NCI-H446 (cell line): ENCODE measurements at regions not wholly inside any gene's neighbourhood (a gene's known extent, or its start where the extent isn't known, plus 50 kb on each side); places are given as distances from the start of the nearest gene placed in this dataset.

Experiments used
- DNase-seq, 2 experiments: peaks; one replicate each; lab custom pipeline; 2025; lab: John Stamatoyannopoulos, UW

- no peak for DNase-seq
These were observed 356.4 kb upstream of the ACTBL2 start for GRCh38 chr5:57839025-57839424.

GRCh38 chr5:57836921-57837320, 354.3 kb upstream of the ACTBL2 start:
- no peak for DNase-seq

GRCh38 chr5:57836331-57836730, 353.7 kb upstream of the ACTBL2 start:
- DNase-seq, result no peak

- peak; percentile 3 to 52 for DNase-seq
These were observed 352.4 kb upstream of the ACTBL2 start for GRCh38 chr5:57834829-57835608.

- no peak for DNase-seq
These were observed 350.9 kb upstream of the ACTBL2 start for GRCh38 chr5:57833489-57833888.

- no peak for DNase-seq
These were observed 350.3 kb upstream of the ACTBL2 start for GRCh38 chr5:57832875-57833274.

GRCh38 chr5:57831932-57832331, 349.3 kb upstream of the ACTBL2 start:
- no peak for DNase-seq

- no peak for DNase-seq
These were observed 348.5 kb upstream of the ACTBL2 start for GRCh38 chr5:57831090-57831489.

- no peak for DNase-seq
These were observed 345.6 kb upstream of the ACTBL2 start for GRCh38 chr5:57828221-57828620.

GRCh38 chr5:57825031-57825686, 342.5 kb upstream of the ACTBL2 start:
- no peak for DNase-seq

- DNase-seq, result no peak
These were observed 342.0 kb upstream of the ACTBL2 start for GRCh38 chr5:57824623-57825022.

- DNase-seq, result no peak
These were observed 341.4 kb upstream of the ACTBL2 start for GRCh38 chr5:57824047-57824446.

- DNase-seq, result no peak
These were observed 340.0 kb upstream of the ACTBL2 start for GRCh38 chr5:57822651-57823050.

- DNase-seq, result no peak
These were observed 335.8 kb upstream of the ACTBL2 start for GRCh38 chr5:57818397-57818796.

GRCh38 chr5:57817924-57818323, 335.3 kb upstream of the ACTBL2 start:
- DNase-seq, result no peak

- DNase-seq, result no peak
These were observed 334.4 kb upstream of the ACTBL2 start for GRCh38 chr5:57817001-57817453.

- no peak for DNase-seq
These were observed 333.5 kb upstream of the ACTBL2 start for GRCh38 chr5:57816108-57816507.

GRCh38 chr5:57805732-57806131, 323.1 kb upstream of the ACTBL2 start:
- DNase-seq, result no peak

- DNase-seq, result no peak
These were observed 322.6 kb upstream of the ACTBL2 start for GRCh38 chr5:57805170-57805569.

- no peak for DNase-seq
These were observed 321.9 kb upstream of the ACTBL2 start for GRCh38 chr5:57804505-57804904.

- peak in 1 of 2 experiments; percentile 13 for DNase-seq
These were observed 321.4 kb upstream of the ACTBL2 start for GRCh38 chr5:57804007-57804444.

GRCh38 chr5:57802131-57802530, 319.5 kb upstream of the ACTBL2 start:
- no peak for DNase-seq

GRCh38 chr5:57795203-57795602, 312.6 kb upstream of the ACTBL2 start:
- DNase-seq, result no peak
